Panc1 (cell line): ENCODE measurements at regions not wholly inside any gene's neighbourhood (a gene's known extent, or its start where the extent isn't known, plus 50 kb on each side); places are given as distances from the start of the nearest gene placed in this dataset.

Experiments used
- ATAC-seq: fragments of 200-7000 bp; cut with Tn5 transposase; 2 replicates; pipeline ENCODE4 v1.9.1; 2020; ENCODE audit warnings: mild to moderate bottlenecking, moderate library complexity
- BruUV-seq: library from RNA; stranded (reverse); fragments of 400-500 nt; replicated peaks from 2 replicates; lab custom pipeline; 2021; lab: Mats Ljungman, UMichigan
- CTCF ChIA-PET: fragments of 300-600 bp; sonication (Branson Sonifier 250); formaldehyde crosslinking; loops from one replicate; lab custom pipeline; 2022; ENCODE audit warnings: antibody characterized with exemption; lab: Charles Lee
- POLR2A ChIA-PET: fragments of 300-600 bp; sonication (Branson Sonifier 250); formaldehyde crosslinking; loops from one replicate; lab custom pipeline; 2022; ENCODE audit warnings: antibody characterized with exemption; lab: Charles Lee
- DNase-seq: peaks from one replicate; pipeline ENCODE4 v3.0.0-alpha.2; 2010; ENCODE audit warnings: low read depth, low spot score
- H3K27ac ChIP-seq: 2 replicates; pipeline ENCODE4 v1.5.1; 2011; ENCODE audit warnings: mild to moderate bottlenecking, low read length, inconsistent platforms
- H3K27me3 ChIP-seq: fragments of 200-500 bp; sonication (Bioruptor generic); 2 replicates; pipeline ENCODE4 v1.6.0; 2014; ENCODE audit warnings: low read length, inconsistent platforms; ENCODE audit not compliant: control insufficient read depth, insufficient read depth
- H3K36me3 ChIP-seq: fragments of 200-500 bp; sonication (Bioruptor generic); 2 replicates; pipeline ENCODE4 v1.5.1; 2014; ENCODE audit warnings: inconsistent platforms, mild to moderate bottlenecking, low read length, moderate library complexity; ENCODE audit not compliant: control insufficient read depth, insufficient read depth
- H3K4me1 ChIP-seq: 2 replicates; pipeline ENCODE4 v1.5.1; 2011; ENCODE audit warnings: inconsistent platforms, mild to moderate bottlenecking, low read length, moderate library complexity; ENCODE audit not compliant: control insufficient read depth, insufficient read depth
- H3K4me3 ChIP-seq, 2 experiments: 2 replicates each; pipeline ENCODE4 v1.5.1; 2011 to 2012; ENCODE audit warnings: low read depth in 2 of 2, low read length in 2 of 2, mild to moderate bottlenecking in 2 of 2, inconsistent platforms in 1 of 2, moderate library complexity in 1 of 2
- H3K9me3 ChIP-seq: fragments of 200-500 bp; sonication (Bioruptor generic); 2 replicates; pipeline ENCODE4 v1.5.1; 2014; ENCODE audit warnings: low read depth, mild to moderate bottlenecking, inconsistent platforms, low read length, moderate library complexity; ENCODE audit not compliant: control insufficient read depth, insufficient read depth
- POLR2AphosphoS5 ChIP-seq: IDR thresholded peaks from 2 replicates; pipeline ENCODE4 v1.6.1; 2012; ENCODE audit warnings: mild to moderate bottlenecking, low read depth, low read length, moderate library complexity
- SIN3A ChIP-seq: IDR thresholded peaks from 2 replicates; pipeline ENCODE4 v1.6.1; 2012; ENCODE audit warnings: low read depth, mild to moderate bottlenecking, low read length, moderate library complexity, borderline replicate concordance; ENCODE audit not compliant: insufficient read depth
- TCF7L2 ChIP-seq: IDR thresholded peaks from 2 replicates; pipeline ENCODE4 v1.6.1; 2011; ENCODE audit warnings: mild to moderate bottlenecking, low read depth, low read length, inconsistent platforms
- in situ Hi-C: cut with HindIII; loops from 2 replicates; pipeline ENCODE4 v1.10.0; 2016; ENCODE audit warnings: low sequenced_read_pairs, low pct_unique_long_range_greater_than_20kb
- intact Hi-C: fragments of 100-400 bp; cut with micrococcal nuclease; formaldehyde crosslinking; loops from one replicate; pipeline ENCODE4 v1.10.0; 2022; ENCODE audit not compliant: unreplicated experiment
- TF ChIP-seq, protein P1 (sequence below): fragments of 450-650 bp; IDR thresholded peaks from 2 replicates; pipeline ENCODE4 v1.5.1; 2017; ENCODE audit warnings: mild to moderate bottlenecking
- TF ChIP-seq, protein P2 (sequence below), 2 experiments: IDR thresholded peaks; 2 replicates each; pipeline ENCODE4 v1.6.1; 2011 to 2012; ENCODE audit warnings: low read depth in 2 of 2, control low read depth in 1 of 2, low read length in 1 of 2, mild to moderate bottlenecking in 1 of 2, moderate library complexity in 1 of 2; ENCODE audit not compliant: insufficient read depth in 1 of 2

DNA sequence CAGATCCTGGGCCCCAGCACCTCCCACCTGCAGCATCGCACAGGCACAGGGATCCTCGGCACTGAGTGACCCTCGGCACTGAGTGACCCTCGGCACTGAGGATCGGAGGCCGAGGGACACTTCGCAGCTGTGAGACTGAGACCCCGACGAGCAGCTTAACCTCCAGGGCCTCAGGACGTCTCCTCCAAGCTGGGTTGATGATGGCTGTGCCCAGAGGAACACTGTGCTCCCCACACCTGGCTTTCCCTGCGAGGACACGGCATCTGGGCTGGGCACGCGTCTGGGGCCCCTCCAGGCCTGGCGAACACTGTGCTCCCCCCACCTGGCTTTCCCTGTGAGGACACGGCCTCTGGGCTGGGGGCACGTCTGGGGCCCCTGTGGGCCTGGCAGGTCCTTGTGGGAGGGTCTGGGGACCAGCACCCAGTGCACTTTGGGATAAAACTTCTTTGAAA, 158.3 kb upstream of the PPP2R2D start:
- H3K27ac ChIP-seq: no peak overlapping the region
- DNase-seq (no peak), ATAC-seq (no peak)
- intact Hi-C loops: no loop called here
- H3K9me3 ChIP-seq: no peaks in the 10 kb centered on the region
- peaks cover 4% of the 10 kb centered on the region; the same call in 1 of the 2 replicates for H3K27me3 ChIP-seq
- CTCF ChIA-PET: no interaction called here
- POLR2A ChIA-PET: no interaction called here
- no TSS peak for BruUV-seq
- in situ Hi-C loops: no loop called here
- no peak for TF ChIP-seq SIN3A
- TF ChIP-seq, protein P1, sequence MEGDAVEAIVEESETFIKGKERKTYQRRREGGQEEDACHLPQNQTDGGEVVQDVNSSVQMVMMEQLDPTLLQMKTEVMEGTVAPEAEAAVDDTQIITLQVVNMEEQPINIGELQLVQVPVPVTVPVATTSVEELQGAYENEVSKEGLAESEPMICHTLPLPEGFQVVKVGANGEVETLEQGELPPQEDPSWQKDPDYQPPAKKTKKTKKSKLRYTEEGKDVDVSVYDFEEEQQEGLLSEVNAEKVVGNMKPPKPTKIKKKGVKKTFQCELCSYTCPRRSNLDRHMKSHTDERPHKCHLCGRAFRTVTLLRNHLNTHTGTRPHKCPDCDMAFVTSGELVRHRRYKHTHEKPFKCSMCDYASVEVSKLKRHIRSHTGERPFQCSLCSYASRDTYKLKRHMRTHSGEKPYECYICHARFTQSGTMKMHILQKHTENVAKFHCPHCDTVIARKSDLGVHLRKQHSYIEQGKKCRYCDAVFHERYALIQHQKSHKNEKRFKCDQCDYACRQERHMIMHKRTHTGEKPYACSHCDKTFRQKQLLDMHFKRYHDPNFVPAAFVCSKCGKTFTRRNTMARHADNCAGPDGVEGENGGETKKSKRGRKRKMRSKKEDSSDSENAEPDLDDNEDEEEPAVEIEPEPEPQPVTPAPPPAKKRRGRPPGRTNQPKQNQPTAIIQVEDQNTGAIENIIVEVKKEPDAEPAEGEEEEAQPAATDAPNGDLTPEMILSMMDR: no peak
- TF ChIP-seq, protein P2, sequence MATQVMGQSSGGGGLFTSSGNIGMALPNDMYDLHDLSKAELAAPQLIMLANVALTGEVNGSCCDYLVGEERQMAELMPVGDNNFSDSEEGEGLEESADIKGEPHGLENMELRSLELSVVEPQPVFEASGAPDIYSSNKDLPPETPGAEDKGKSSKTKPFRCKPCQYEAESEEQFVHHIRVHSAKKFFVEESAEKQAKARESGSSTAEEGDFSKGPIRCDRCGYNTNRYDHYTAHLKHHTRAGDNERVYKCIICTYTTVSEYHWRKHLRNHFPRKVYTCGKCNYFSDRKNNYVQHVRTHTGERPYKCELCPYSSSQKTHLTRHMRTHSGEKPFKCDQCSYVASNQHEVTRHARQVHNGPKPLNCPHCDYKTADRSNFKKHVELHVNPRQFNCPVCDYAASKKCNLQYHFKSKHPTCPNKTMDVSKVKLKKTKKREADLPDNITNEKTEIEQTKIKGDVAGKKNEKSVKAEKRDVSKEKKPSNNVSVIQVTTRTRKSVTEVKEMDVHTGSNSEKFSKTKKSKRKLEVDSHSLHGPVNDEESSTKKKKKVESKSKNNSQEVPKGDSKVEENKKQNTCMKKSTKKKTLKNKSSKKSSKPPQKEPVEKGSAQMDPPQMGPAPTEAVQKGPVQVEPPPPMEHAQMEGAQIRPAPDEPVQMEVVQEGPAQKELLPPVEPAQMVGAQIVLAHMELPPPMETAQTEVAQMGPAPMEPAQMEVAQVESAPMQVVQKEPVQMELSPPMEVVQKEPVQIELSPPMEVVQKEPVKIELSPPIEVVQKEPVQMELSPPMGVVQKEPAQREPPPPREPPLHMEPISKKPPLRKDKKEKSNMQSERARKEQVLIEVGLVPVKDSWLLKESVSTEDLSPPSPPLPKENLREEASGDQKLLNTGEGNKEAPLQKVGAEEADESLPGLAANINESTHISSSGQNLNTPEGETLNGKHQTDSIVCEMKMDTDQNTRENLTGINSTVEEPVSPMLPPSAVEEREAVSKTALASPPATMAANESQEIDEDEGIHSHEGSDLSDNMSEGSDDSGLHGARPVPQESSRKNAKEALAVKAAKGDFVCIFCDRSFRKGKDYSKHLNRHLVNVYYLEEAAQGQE (IDR thresholded peaks at IDR 0.05; ENCODE audit: insufficient read depth in 1 of 2, low read depth in 2 of 2, low read length in 1 of 2): no peak
- TF ChIP-seq POLR2AphosphoS5: no peak
- no peak for TF ChIP-seq TCF7L2
- no peak overlapping the region for H3K4me3 ChIP-seq
- no peaks in the 10 kb centered on the region for H3K36me3 ChIP-seq
- no peaks in the 10 kb centered on the region; the same call in 1 of the 2 replicates for H3K4me1 ChIP-seq

DNA sequence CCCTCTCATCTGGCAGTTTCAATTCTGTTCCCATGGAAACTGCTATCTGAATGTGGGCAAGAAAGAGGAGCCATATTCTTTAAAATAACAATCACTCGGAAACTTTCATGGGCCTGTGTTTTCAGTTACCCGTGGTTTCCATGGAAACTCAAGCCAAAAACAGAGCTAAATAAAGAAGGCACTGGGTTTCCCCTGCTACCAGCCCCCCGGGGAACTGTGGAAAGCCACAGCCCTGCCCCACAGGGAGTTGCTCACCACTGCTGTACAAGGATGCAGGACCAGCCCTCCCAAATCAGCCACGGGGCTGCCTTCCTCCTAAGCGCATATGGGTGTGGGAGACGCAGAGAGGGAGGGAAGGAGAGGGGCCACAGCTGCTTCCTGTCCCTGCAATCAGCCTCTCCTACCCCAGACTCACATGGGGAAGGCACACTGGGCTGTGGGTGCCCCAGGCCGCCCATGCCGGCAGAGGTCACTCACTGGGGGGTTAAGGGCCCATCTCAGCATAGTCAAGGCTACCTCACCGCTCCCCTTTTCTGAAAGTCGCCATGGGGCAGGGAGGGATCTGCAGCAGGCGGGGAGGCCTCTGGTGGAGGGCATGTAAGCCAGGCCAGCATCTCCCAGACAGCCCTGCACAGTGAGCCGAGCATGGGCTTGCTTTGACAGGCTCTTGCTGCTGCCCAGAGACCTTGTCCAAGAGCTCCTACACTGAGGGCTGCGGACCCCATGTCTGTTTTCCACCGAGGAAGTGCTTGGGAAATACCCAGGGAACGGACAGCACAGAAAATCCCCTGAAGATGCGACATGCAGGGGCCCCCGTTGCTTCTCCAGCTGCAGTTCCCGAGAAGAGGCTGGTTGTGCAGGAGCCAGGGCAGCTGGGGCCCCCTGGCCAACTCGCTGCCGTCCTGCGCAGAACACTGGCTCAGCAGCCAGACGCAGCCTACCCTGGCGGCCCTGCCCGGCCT, 157.3 kb upstream of the PPP2R2D start:
- TF ChIP-seq TCF7L2: no peak
- TF ChIP-seq SIN3A: no peak
- TF ChIP-seq POLR2AphosphoS5: no peak
- TF ChIP-seq, protein P2 (IDR thresholded peaks at IDR 0.05; ENCODE audit: insufficient read depth in 1 of 2, low read depth in 2 of 2, low read length in 1 of 2): no peak
- TF ChIP-seq, protein P1: no peak
- H3K4me1 ChIP-seq: no peaks in the 10 kb centered on the region; the same call in 1 of the 2 replicates
- intact Hi-C loops (no loop called here), in situ Hi-C loops (no loop called here)
- H3K27me3 ChIP-seq: peaks cover 4% of the 10 kb centered on the region; the same call in 1 of the 2 replicates
- H3K4me3 ChIP-seq: no peak overlapping the region
- H3K9me3 ChIP-seq: no peaks in the 10 kb centered on the region
- ATAC-seq: peak; percentile 52
- no TSS peak for BruUV-seq
- H3K27ac ChIP-seq: no peak overlapping the region
- ChIA-PET CTCF (no interaction called here), POLR2A (no interaction called here)
- DNase-seq: no peak
- no peaks in the 10 kb centered on the region for H3K36me3 ChIP-seq
